Ovary (tissue), 7 donors: ENCODE measurements at regions not wholly inside any gene's neighbourhood (a gene's known extent, or its start where the extent isn't known, plus 50 kb on each side); places are given as distances from the start of the nearest gene placed in this dataset.
"Not testable (repeated sequence)": the region's sequence is repeated elsewhere in the genome, so short reads cannot be mapped to it uniquely, and the experiment has no call there.

Experiments
- DNase-seq, 5 donors: peaks; one replicate each; pipeline ENCODE4 v3.0.0-alpha.2; 2019 to 2020
- H3K27ac ChIP-seq, 2 donors: fragments of 200-600 bp; one replicate each; pipeline versions ENCODE4 v1.5.1 to v1.8.0; 2019 to 2022
- H3K27me3 ChIP-seq: fragments of 200-600 bp; one replicate; pipeline ENCODE4 v1.8.0; 2022
- H3K36me3 ChIP-seq: fragments of 200-600 bp; sonication (generic); one replicate; pipeline ENCODE4 v1.5.1; 2019
- H3K4me1 ChIP-seq: one replicate; pipeline ENCODE4 v1.8.1; 2013; ENCODE audit warnings: mild to moderate bottlenecking, moderate library complexity; ENCODE audit not compliant: insufficient read depth
- H3K4me3 ChIP-seq: fragments of 200-600 bp; sonication (generic); one replicate; pipeline ENCODE4 v1.5.1; 2017
- H3K9me3 ChIP-seq, 2 donors: fragments of 200-600 bp in 1 of 2; sonication (generic) in 1 of 2; one replicate each; pipeline versions ENCODE4 v1.5.1 to v1.8.1; 2013 to 2019; ENCODE audit warnings: mild to moderate bottlenecking in 1 of 2, moderate library complexity in 1 of 2
- EP300 ChIP-seq: sonication (generic); formaldehyde crosslinking; IDR thresholded peaks from one replicate; pipeline ENCODE4 v1.6.1; 2017; ENCODE audit warnings: antibody characterized with exemption
- POLR2A ChIP-seq: fragments of 450-650 bp; IDR thresholded peaks from one replicate; pipeline ENCODE4 v1.6.1; 2017; ENCODE audit warnings: antibody characterized with exemption, mild to moderate bottlenecking, moderate library complexity
- WGBS, 3 donors: extraction: QIAGEN DNeasy Blood & Tissue Kit in 1 of 3; methylation state at CpG; one replicate each; pipeline versions ENCODE4 v1.1.5 to v1.1.7; 2013 to 2017; 5-methylcytosine and 5-hydroxymethylcytosine counted together
- intact Hi-C, 4 donors: fragments of 100-400 bp; cut with DNase I; formaldehyde crosslinking; loops; one replicate each; pipeline versions ENCODE4 v1.11.0 to v1.15.1; 2022 to 2023
- TF ChIP-seq, protein P1 (sequence below), 3 donors: fragments of 450-650 bp in 2 of 3; fragments of 200-600 bp in 1 of 3; IDR thresholded peaks; one replicate each; pipeline versions ENCODE4 v1.5.1 to v1.8.0; 2016 to 2022; ENCODE audit warnings: antibody characterized with exemption in 3 of 3, mild to moderate bottlenecking in 1 of 3
- donor health status: DM: no; HTN: no; CAD: no; lungs with moderate emphysema.
- donor health status: DM: no; HTN: no; CAD: no.
- donor health status: Bipolar disorder and iron deficiency.
- donor health status: DM: no; HTN: no; CAD: no.
- donor health status: DM: yes; HTN: yes; CAD: no.

DNA sequence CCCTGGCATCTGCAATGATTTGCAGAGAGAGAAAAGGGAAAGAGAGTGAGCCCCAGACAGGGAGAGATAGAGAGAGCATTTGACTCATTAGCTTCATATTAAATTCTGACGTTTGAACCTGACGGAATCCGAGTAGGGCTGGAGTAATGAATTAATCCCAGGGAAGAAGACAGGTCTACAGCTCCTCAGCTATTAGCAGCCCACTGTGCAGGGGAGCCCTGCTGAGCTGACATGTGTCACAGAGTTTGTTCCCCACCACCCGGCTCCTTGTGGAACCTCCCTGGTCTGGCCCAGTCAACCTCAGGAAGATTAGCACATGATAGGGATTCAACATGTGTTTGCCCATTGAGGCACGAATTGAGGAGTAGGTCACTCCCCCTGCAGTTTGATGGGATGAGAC, 404.0 kb downstream of the BUD13 start:
- Histone ChIP-seq H3K4me1 (no peaks in the 10 kb centered on the region), H3K4me3 (no peak overlapping the region), H3K9me3 (no peaks in the 10 kb centered on the region), H3K27ac (no peak overlapping the region), H3K36me3 (no peaks in the 10 kb centered on the region), H3K27me3 (no peaks in the 10 kb centered on the region)
- 55 to 57% (median 55%) methylated on average over 5 of the region's 5 CpGs for WGBS, 3 donors
- DNase-seq = no peak
- TF ChIP-seq, protein P1, sequence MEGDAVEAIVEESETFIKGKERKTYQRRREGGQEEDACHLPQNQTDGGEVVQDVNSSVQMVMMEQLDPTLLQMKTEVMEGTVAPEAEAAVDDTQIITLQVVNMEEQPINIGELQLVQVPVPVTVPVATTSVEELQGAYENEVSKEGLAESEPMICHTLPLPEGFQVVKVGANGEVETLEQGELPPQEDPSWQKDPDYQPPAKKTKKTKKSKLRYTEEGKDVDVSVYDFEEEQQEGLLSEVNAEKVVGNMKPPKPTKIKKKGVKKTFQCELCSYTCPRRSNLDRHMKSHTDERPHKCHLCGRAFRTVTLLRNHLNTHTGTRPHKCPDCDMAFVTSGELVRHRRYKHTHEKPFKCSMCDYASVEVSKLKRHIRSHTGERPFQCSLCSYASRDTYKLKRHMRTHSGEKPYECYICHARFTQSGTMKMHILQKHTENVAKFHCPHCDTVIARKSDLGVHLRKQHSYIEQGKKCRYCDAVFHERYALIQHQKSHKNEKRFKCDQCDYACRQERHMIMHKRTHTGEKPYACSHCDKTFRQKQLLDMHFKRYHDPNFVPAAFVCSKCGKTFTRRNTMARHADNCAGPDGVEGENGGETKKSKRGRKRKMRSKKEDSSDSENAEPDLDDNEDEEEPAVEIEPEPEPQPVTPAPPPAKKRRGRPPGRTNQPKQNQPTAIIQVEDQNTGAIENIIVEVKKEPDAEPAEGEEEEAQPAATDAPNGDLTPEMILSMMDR (IDR thresholded peaks at IDR 0.05) = no peak
- no peak for TF ChIP-seq POLR2A
- no peak for TF ChIP-seq EP300
- intact Hi-C loops = no loop called here

DNA sequence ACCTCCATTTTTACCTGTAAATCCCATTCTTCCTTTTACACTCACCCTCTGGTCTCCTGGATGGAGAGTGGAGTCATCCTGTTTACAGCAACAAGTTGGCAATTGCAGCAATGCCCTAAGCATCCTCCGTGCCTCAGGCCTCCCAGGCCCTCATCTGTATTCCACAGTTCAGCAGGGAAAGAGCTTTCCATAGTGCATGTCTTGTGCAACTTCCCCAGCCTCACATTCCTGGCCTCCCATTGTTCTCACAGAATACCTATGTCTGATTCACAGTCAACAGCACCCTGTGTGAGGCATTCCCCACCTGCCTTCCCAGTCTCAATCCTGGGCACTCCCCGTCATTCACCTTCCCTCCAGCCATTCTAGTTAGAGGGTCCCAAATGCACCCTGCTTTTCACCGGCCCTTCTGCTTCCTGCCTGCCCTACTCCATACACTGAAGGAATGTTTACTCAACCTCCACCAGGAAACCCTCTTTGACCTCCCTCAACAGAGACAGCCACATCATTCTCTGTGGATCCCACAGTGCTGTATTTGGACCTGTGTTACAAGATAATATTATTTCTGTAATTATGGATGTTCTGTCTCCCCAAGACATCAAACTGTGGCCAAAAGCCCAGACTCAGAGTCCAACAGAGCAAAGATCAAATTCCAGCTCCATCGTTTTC, 405.7 kb downstream of the BUD13 start:
- 21 to 42% (median 41%) methylated on average over 4 of the region's 4 CpGs for WGBS, 3 donors
- DNase-seq = no peak
- intact Hi-C loops = no loop called here
- no peaks in the 10 kb centered on the region for H3K4me1 ChIP-seq
- H3K27me3 ChIP-seq = no peaks in the 10 kb centered on the region
- H3K4me3 ChIP-seq = no peak overlapping the region
- TF ChIP-seq EP300 (no peak), POLR2A (no peak)
- TF ChIP-seq, protein P1 (IDR thresholded peaks at IDR 0.05) = no peak
- H3K27ac ChIP-seq = no peak overlapping the region
- no peaks in the 10 kb centered on the region for H3K36me3 ChIP-seq
- H3K9me3 ChIP-seq = no peaks in the 10 kb centered on the region

DNA sequence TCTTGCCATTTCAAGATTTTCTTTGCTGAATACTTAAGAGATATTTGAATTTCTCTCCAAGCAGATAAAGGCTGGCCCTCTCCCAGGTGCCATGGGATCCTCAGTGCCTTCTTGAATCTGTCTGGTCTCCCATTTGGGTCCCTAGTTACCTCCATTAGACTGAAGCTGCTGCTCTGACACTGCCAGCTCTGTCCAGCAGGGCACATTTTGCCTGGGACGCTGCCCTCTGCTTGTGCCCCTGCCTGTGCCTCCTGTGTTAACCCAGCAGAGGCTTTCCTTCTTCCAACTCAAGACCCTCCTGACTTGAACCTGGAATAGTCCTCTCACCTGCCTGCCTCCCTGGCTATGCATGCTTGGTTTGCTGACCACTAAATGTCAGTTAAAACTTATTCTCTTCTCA, 406.3 kb downstream of the BUD13 start:
- Histone ChIP-seq H3K4me1 (no peaks in the 10 kb centered on the region), H3K27ac (no peak overlapping the region), H3K4me3 (no peak overlapping the region), H3K9me3 (no peaks in the 10 kb centered on the region), H3K27me3 (no peaks in the 10 kb centered on the region), H3K36me3 (no peaks in the 10 kb centered on the region)
- DNase-seq = no peak
- intact Hi-C loops = no loop called here
- 35 to 73% (median 40%) methylated on average over 1 of the region's 1 CpG for WGBS, 3 donors
- TF ChIP-seq POLR2A (no peak), EP300 (no peak)
- TF ChIP-seq, protein P1 (IDR thresholded peaks at IDR 0.05) = no peak

DNA sequence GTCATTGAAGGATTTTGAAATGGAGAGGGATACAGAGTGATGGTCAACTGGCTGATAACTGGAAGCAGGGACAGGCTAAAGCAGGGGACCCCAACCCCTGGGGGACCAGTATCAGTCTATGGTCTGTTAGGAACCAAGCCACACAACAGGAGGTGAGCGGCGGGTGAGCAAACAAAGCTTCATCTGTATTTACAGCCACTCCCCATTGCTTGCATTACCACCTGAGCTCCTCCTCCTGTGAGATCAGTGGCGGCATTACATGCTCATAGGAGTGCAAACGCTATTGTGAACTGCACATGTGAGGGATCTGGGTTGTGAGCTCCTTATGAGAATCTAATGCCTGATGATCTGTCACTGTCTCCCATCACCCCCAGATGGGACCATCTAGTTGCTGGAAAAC, 407.9 kb downstream of the BUD13 start:
- 90 to 98% (median 95%) methylated on average over 4 of the region's 4 CpGs for WGBS, 3 donors
- H3K27ac ChIP-seq, H3K4me3 ChIP-seq, intact Hi-C loops, H3K9me3 ChIP-seq, DNase-seq, H3K36me3 ChIP-seq, H3K4me1 ChIP-seq, H3K27me3 ChIP-seq: not testable (repeated sequence)

DNA sequence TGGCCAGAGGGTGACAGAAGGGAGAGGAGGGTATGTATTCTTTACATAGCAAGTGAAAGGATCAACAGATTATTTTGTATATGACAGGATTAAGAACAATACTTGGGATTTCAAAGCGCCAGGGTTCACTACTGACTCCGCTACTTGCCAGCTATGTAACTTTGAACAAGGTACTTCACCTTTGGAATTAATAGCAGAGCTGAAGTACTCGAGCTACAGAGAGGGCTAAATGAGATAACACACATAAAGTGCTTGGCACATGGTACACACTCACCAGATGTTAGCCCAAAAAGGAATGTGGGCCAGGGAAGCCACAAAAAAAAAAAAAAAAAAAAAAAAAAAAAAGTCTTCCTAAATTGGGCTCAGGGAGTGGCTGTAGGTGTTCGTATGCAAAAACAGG, 408.4 kb downstream of the BUD13 start:
- TF ChIP-seq POLR2A = no peak
- TF ChIP-seq, protein P1 (IDR thresholded peaks at IDR 0.05) = no peak
- TF ChIP-seq EP300 = no peak
- WGBS, 3 donors = 68 to 71% (median 70%) methylated on average over 4 of the region's 4 CpGs

More for the DNA sequence above, 408.4 kb downstream of the BUD13 start:
- Histone ChIP-seq H3K27ac (no peak overlapping the region), H3K4me1 (no peaks in the 10 kb centered on the region), H3K9me3 (no peaks in the 10 kb centered on the region), H3K27me3 (no peaks in the 10 kb centered on the region), H3K36me3 (no peaks in the 10 kb centered on the region), H3K4me3 (no peak overlapping the region)
- DNase-seq = no peak
- intact Hi-C loops = no loop called here
